Neural cell (in vitro differentiated cells): ENCODE measurements at regions not wholly inside any gene's neighbourhood (a gene's known extent, or its start where the extent isn't known, plus 50 kb on each side); places are given as distances from the start of the nearest gene placed in this dataset.

Experiments
- H2AFZ ChIP-seq: fragments of 200-600, 300-800 bp; sonication (generic), shearing (Covaris generic); 2 replicates; pipeline ENCODE4 v1.6.0; 2014; ENCODE audit warnings: low read depth, mild to moderate bottlenecking, antibody characterized with exemption, low read length, moderate library complexity
- H3F3A ChIP-seq: fragments of 200-600 bp; shearing (Covaris generic); 2 replicates; pipeline ENCODE4 v1.6.1; 2016; ENCODE audit warnings: mild to moderate bottlenecking, moderate library complexity, mixed read lengths, antibody characterized with exemption, low read length; ENCODE audit not compliant: insufficient read depth, poor library complexity, severe bottlenecking
- H3K27ac ChIP-seq: fragments of 200-600, 300-800 bp; sonication (generic), shearing (Covaris generic); 2 replicates; pipeline ENCODE4 v1.5.1; 2014; ENCODE audit warnings: mild to moderate bottlenecking, low read length, moderate library complexity
- H3K27me3 ChIP-seq: fragments of 300-800, 200-600 bp; sonication (generic), shearing (Covaris generic); 2 replicates; pipeline ENCODE4 v1.6.0; 2014; ENCODE audit warnings: mild to moderate bottlenecking, low read depth, low read length, moderate library complexity; ENCODE audit not compliant: insufficient read depth
- H3K36me3 ChIP-seq: fragments of 300-800, 200-600 bp; sonication (generic), shearing (Covaris generic); 2 replicates; pipeline ENCODE4 v1.5.1; 2014; ENCODE audit warnings: mild to moderate bottlenecking, antibody characterized with exemption, low read length, moderate library complexity; ENCODE audit not compliant: insufficient read depth
- H3K4me2 ChIP-seq: fragments of 300-800, 200-600 bp; sonication (generic), shearing (Covaris generic); 2 replicates; pipeline ENCODE4 v1.6.0; 2014; ENCODE audit warnings: mild to moderate bottlenecking, low read length
- H3K4me3 ChIP-seq: fragments of 300-800, 200-600 bp; sonication (generic), shearing (Covaris generic); 2 replicates; pipeline ENCODE4 v1.5.1; 2014; ENCODE audit warnings: mild to moderate bottlenecking, low read length, moderate library complexity
- H3K79me2 ChIP-seq: fragments of 200-600 bp; shearing (Covaris generic); replicated peaks from 2 replicates; pipeline ENCODE4 v1.6.0; 2014; ENCODE audit warnings: mild to moderate bottlenecking, low read length, moderate library complexity; ENCODE audit not compliant: insufficient read depth
- H3K9ac ChIP-seq: fragments of 300-800, 200-600 bp; sonication (generic), shearing (Covaris generic); 2 replicates; pipeline ENCODE4 v1.6.1; 2016; ENCODE audit warnings: mild to moderate bottlenecking, low read length, mixed read lengths
- H3K9me2 ChIP-seq: fragments of 200-600 bp; shearing (Covaris generic); 2 replicates; pipeline ENCODE4 v1.6.1; 2016; ENCODE audit warnings: mild to moderate bottlenecking, low read length, mixed read lengths; ENCODE audit not compliant: insufficient read depth
- H3K9me3 ChIP-seq: fragments of 200-600, 300-800 bp; sonication (generic), shearing (Covaris generic); 2 replicates; pipeline ENCODE4 v1.6.1; 2016; ENCODE audit warnings: mild to moderate bottlenecking, mixed run types, low read length, moderate library complexity, mixed read lengths
- H4K20me1 ChIP-seq: fragments of 200-600 bp; shearing (Covaris generic); 2 replicates; pipeline ENCODE4 v1.6.1; 2016; ENCODE audit warnings: mild to moderate bottlenecking, mixed run types; ENCODE audit not compliant: insufficient read depth
- CTCF ChIP-seq: fragments of 450-650 bp; IDR thresholded peaks from 2 replicates; pipeline ENCODE4 v1.5.1; 2014; ENCODE audit warnings: antibody characterized with exemption, mild to moderate bottlenecking, moderate library complexity; ENCODE audit not compliant: poor library complexity, severe bottlenecking
- EP300 ChIP-seq: fragments of 450-650 bp; conservative IDR thresholded peaks from 2 replicates; pipeline ENCODE4 v1.6.1; 2014; ENCODE audit warnings: antibody characterized with exemption, mild to moderate bottlenecking, moderate library complexity; ENCODE audit not compliant: poor library complexity, severe bottlenecking
- EZH2 ChIP-seq: fragments of 200-600, 300-800 bp; shearing (Covaris generic), sonication (generic); IDR thresholded peaks from 2 replicates; pipeline ENCODE4 v1.6.1; 2014; ENCODE audit warnings: antibody characterized with exemption, low read length, borderline replicate concordance, mild to moderate bottlenecking; ENCODE audit not compliant: insufficient read depth, poor library complexity, severe bottlenecking
- MXI1 ChIP-seq: fragments of 450-650 bp; conservative IDR thresholded peaks from 2 replicates; pipeline ENCODE4 v1.6.1; 2014; ENCODE audit warnings: antibody characterized with exemption, mild to moderate bottlenecking; ENCODE audit not compliant: poor library complexity, severe bottlenecking
- POLR2AphosphoS5 ChIP-seq: IDR thresholded peaks from 2 replicates; pipeline ENCODE4 v1.6.1; 2012
- RAD21 ChIP-seq: fragments of 450-650 bp; conservative IDR thresholded peaks from 2 replicates; pipeline ENCODE4 v1.6.1; 2014; ENCODE audit warnings: antibody characterized with exemption, mild to moderate bottlenecking, moderate library complexity
- REST ChIP-seq: IDR thresholded peaks from 2 replicates; pipeline ENCODE4 v1.6.1; 2012; ENCODE audit warnings: borderline replicate concordance
- SMC3 ChIP-seq: fragments of 450-650 bp; conservative IDR thresholded peaks from 2 replicates; pipeline ENCODE4 v1.6.1; 2014; ENCODE audit warnings: antibody characterized with exemption, mild to moderate bottlenecking, moderate library complexity; ENCODE audit not compliant: poor library complexity
- TAF1 ChIP-seq: IDR thresholded peaks from 2 replicates; pipeline ENCODE4 v1.6.1; 2012; ENCODE audit warnings: low read depth

GRCh38 chr1:96028071-96028470, 693.5 kb upstream of the PTBP2 start:
- Histone ChIP-seq H3F3A (no peaks in the 10 kb centered on the region), H3K9ac (no peak overlapping the region), H3K4me2 (no peak overlapping the region), H3K36me3 (no peaks in the 10 kb centered on the region), H3K27me3 (no peaks in the 10 kb centered on the region), H4K20me1 (no peaks in the 10 kb centered on the region), H2AFZ (no peak overlapping the region), H3K9me3 (peaks cover 6% of the 10 kb centered on the region), H3K79me2 (no peaks in the 10 kb centered on the region), H3K9me2 (no peaks in the 10 kb centered on the region), H3K27ac (no peak overlapping the region), H3K4me3 (no peak overlapping the region)
- TF ChIP-seq TAF1 (no peak), REST (no peak), EZH2 (no peak), SMC3 (no peak), CTCF (no peak), RAD21 (no peak), EP300 (no peak), MXI1 (no peak), POLR2AphosphoS5 (no peak)

- no peak overlapping the region for H3K9ac ChIP-seq
- H3K4me3 ChIP-seq = no peak overlapping the region
- TF ChIP-seq MXI1 = no peak
- no peak for TF ChIP-seq POLR2AphosphoS5
- no peak for TF ChIP-seq CTCF
- no peak for TF ChIP-seq RAD21
- no peak for TF ChIP-seq SMC3
- no peak for TF ChIP-seq EP300
- no peak for TF ChIP-seq TAF1
- TF ChIP-seq REST = no peak
- TF ChIP-seq EZH2 = no peak
- no peaks in the 10 kb centered on the region for H3K79me2 ChIP-seq
- H3K27ac ChIP-seq = no peak overlapping the region
- no peak overlapping the region for H2AFZ ChIP-seq
- H3K36me3 ChIP-seq = no peaks in the 10 kb centered on the region
- H3K4me2 ChIP-seq = no peak overlapping the region
- no peaks in the 10 kb centered on the region for H3K27me3 ChIP-seq
- H3F3A ChIP-seq = no peaks in the 10 kb centered on the region
- no peaks in the 10 kb centered on the region for H3K9me2 ChIP-seq
- H4K20me1 ChIP-seq = no peaks in the 10 kb centered on the region
- peaks cover 6% of the 10 kb centered on the region for H3K9me3 ChIP-seq
Measured at GRCh38 chr1:96030312-96030711, 691.3 kb upstream of the PTBP2 start.
